ENCODE measurements at regions not wholly inside any gene's neighbourhood (a gene's known extent, or its start where the extent isn't known, plus 50 kb on each side); places are given as distances from the start of the nearest gene placed in this dataset.

GRCh38 chr17:5707482-5707881, 123.2 kb upstream of the NLRP1 start:
- TF ChIP-seq CTCF (conservative IDR thresholded peaks at IDR 0.05) (no peak), EZH2 (IDR thresholded peaks at IDR 0.05; ENCODE audit: low read depth) (no peak)
